GM18507 (cell line): ENCODE measurements at regions not wholly inside any gene's neighbourhood (a gene's known extent, or its start where the extent isn't known, plus 50 kb on each side); places are given as distances from the start of the nearest gene placed in this dataset.

Source experiments
- DNase-seq: peaks from one replicate; pipeline ENCODE4 v3.0.0; 2011; ENCODE audit warnings: low read depth; ENCODE audit not compliant: insufficient read length; ENCODE audit errors: extremely low spot score
- FAIRE-seq: peaks from 2 replicates; lab custom pipeline; 2011; peaks lifted over from hg19 to GRCh38; lab: Jason Lieb, UNC

GRCh38 chr13:105573136-105573535 is 962.3 kb downstream of the EFNB2 start:
- DNase-seq (no peak), FAIRE-seq (no peak)

GRCh38 chr13:105572401-105572800 is 963.1 kb downstream of the EFNB2 start:
- DNase-seq (no peak), FAIRE-seq (no peak)

- FAIRE-seq (no peak), DNase-seq (no peak)
Measured at GRCh38 chr13:105569816-105570215, 965.6 kb downstream of the EFNB2 start.

- no peak for FAIRE-seq
- no peak for DNase-seq
Measured at GRCh38 chr13:105567951-105568525, 967.4 kb downstream of the EFNB2 start.

GRCh38 chr13:105565136-105565727 is 970.2 kb downstream of the EFNB2 start:
- FAIRE-seq: no peak
- DNase-seq: no peak

GRCh38 chr13:105552078-105552477 is 983.4 kb downstream of the EFNB2 start:
- FAIRE-seq (no peak), DNase-seq (no peak)

- no peak for DNase-seq
- no peak for FAIRE-seq
Measured at GRCh38 chr13:105547851-105548250, 987.6 kb downstream of the EFNB2 start.

GRCh38 chr13:105545811-105546210 is 989.7 kb downstream of the EFNB2 start:
- no peak for DNase-seq
- FAIRE-seq: no peak

GRCh38 chr13:105543742-105544141 is 991.7 kb downstream of the EFNB2 start:
- FAIRE-seq (no peak), DNase-seq (no peak)

GRCh38 chr13:105541565-105541964 is 993.9 kb downstream of the EFNB2 start:
- no peak for FAIRE-seq
- no peak for DNase-seq

GRCh38 chr13:105538346-105538745 is 997.1 kb downstream of the EFNB2 start:
- DNase-seq (no peak), FAIRE-seq (no peak)

GRCh38 chr13:105537113-105537512 is 998.3 kb downstream of the EFNB2 start:
- no peak for FAIRE-seq

GRCh38 chr13:105530468-105530867 is 1005.0 kb downstream of the EFNB2 start:
- DNase-seq (no peak), FAIRE-seq (no peak)

More at GRCh38 chr13:105537113-105537512, 998.3 kb downstream of the EFNB2 start:
- DNase-seq: no peak

GRCh38 chr13:105527127-105527526 is 1008.3 kb downstream of the EFNB2 start:
- FAIRE-seq (no peak), DNase-seq (no peak)

GRCh38 chr13:105519771-105520170 is 1015.7 kb downstream of the EFNB2 start:
- DNase-seq: no peak
- FAIRE-seq: no peak

GRCh38 chr13:105518086-105518485 is 1017.4 kb downstream of the EFNB2 start:
- DNase-seq (no peak), FAIRE-seq (no peak)

GRCh38 chr13:105514401-105514800 is 1021.1 kb downstream of the EFNB2 start:
- no peak for DNase-seq
- FAIRE-seq: no peak

GRCh38 chr13:105513448-105513847 is 1022.0 kb downstream of the EFNB2 start:
- no peak for FAIRE-seq
- no peak for DNase-seq

- FAIRE-seq (no peak), DNase-seq (no peak)
Measured at GRCh38 chr13:105509981-105510762, 1025.3 kb downstream of the EFNB2 start.

- no peak for DNase-seq
- FAIRE-seq: no peak
Measured at GRCh38 chr13:105506463-105506862, 1029.0 kb downstream of the EFNB2 start.

- no peak for FAIRE-seq
- DNase-seq: no peak
Measured at GRCh38 chr13:105502193-105502592, 1033.3 kb downstream of the EFNB2 start.
